ENCODE measurements at regions not wholly inside any gene's neighbourhood (a gene's known extent, or its start where the extent isn't known, plus 50 kb on each side); places are given as distances from the start of the nearest gene placed in this dataset.
"Not testable (repeated sequence)": the region's sequence is repeated elsewhere in the genome, so short reads cannot be mapped to it uniquely, and the experiment has no call there.

DNA sequence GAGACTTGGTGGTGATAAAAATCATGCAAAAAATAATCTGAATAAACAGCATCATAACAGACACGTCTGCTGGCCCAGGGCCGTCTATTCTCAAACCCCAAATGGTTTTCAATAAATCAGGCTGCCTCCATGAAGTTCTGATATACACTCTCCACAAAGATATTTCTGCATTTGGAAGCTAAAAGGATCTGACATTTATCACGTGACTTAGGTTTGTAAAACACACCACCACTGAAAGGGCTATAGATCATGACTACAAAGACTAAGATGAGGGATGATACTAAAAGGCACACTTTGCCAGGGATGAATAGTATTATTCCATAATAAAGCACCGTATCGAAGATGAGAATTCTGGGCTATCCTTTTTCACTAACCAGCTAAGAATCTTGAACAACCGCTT lies 67.6 kb upstream of the ADAMTS18 start:
- no peak overlapping the region for H3K27ac ChIP-seq
- TF ChIP-seq, protein P1, sequence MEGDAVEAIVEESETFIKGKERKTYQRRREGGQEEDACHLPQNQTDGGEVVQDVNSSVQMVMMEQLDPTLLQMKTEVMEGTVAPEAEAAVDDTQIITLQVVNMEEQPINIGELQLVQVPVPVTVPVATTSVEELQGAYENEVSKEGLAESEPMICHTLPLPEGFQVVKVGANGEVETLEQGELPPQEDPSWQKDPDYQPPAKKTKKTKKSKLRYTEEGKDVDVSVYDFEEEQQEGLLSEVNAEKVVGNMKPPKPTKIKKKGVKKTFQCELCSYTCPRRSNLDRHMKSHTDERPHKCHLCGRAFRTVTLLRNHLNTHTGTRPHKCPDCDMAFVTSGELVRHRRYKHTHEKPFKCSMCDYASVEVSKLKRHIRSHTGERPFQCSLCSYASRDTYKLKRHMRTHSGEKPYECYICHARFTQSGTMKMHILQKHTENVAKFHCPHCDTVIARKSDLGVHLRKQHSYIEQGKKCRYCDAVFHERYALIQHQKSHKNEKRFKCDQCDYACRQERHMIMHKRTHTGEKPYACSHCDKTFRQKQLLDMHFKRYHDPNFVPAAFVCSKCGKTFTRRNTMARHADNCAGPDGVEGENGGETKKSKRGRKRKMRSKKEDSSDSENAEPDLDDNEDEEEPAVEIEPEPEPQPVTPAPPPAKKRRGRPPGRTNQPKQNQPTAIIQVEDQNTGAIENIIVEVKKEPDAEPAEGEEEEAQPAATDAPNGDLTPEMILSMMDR (IDR thresholded peaks at IDR 0.05), result no peak
- no peak for DNase-seq (ENCODE audit: low spot score)
- H3K4me3 ChIP-seq, result no peak overlapping the region

DNA sequence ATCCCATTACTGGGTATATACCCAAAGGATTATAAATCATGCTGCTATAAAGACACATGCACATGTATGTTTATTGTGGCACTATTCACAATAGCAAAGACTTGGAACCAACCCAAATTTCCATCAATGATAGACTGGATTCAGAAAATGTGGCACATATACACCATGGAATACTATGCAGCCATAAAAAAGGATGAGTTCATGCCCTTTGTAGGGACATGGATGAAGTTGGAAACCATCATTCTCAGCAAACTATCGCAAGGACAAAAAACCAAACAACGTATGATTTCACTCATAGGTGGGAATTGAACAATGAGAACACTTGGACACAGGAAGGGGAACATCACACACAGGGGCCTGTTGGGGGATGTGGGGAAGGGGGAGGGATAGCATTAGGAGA lies 71.7 kb upstream of the ADAMTS18 start:
- DNase-seq (ENCODE audit: low spot score), result not testable (repeated sequence)

DNA sequence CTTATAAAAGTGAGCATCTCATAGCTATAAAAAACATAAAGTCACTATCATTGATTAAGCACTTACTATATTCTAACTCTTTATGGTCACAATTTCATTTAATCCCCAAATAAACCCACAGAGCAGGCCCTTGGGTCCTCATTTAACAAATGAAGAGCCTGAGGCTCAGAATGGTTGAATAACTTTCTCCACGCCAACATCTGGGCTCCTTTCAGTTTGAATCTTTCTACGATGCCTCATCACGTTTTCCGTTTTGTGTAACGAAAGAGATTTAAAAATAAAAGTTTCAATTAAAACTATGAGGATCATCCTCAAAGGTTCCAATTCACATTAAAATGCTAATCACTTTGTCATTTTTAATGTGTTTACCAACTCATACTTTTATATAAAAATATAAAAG lies 74.2 kb upstream of the ADAMTS18 start:
- TF ChIP-seq, protein P1 (IDR thresholded peaks at IDR 0.05), result no peak
- H3K27ac ChIP-seq, result no peak overlapping the region
- no peak for DNase-seq (ENCODE audit: low spot score)

More for the DNA sequence above, 71.7 kb upstream of the ADAMTS18 start:
- H3K27ac ChIP-seq, H3K4me3 ChIP-seq: not testable (repeated sequence)

DNA sequence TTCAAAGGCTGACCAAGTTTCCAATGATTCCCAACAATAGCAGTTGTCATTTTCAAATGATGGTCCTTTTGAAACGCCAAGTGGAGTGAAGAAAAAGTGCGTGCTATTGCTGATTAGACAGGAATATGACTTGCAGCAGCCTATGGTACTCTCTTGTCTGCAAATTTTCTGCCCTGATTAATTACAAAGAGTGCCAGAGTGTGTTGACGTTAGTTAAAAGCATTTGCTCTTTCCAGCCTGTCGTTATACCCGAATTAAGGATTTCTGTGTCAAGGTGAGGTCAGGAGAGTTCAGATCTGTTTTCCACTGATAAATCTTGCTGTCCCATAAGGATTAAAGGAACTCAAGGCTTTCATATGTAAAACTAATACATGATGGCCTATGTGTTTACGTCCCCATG lies 75.0 kb upstream of the ADAMTS18 start:
- H3K4me3 ChIP-seq, result no peak overlapping the region
- DNase-seq (ENCODE audit: low spot score), result no peak
- TF ChIP-seq, protein P1 (IDR thresholded peaks at IDR 0.05), result no peak
- no peak overlapping the region for H3K27ac ChIP-seq

More for the DNA sequence above, 74.2 kb upstream of the ADAMTS18 start:
- H3K4me3 ChIP-seq, result no peak overlapping the region

DNA sequence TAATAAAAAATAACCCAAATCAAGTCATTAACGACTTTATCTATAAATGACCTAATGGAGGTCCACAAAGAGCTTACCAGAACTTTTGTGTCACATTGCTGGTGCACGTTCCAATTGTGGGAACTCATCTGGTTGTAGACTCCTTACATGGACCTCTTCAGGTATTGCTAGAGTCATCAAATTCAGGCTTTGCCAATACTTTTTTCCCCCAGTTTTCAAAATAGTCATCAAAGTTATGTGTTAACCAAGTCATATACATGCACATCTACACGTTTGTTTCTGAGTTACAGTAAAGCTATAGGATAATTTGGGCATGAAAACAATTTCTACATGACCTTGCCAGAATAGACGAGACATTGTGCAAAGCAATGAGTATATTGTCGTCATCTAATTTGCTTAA lies 76.2 kb upstream of the ADAMTS18 start:
- DNase-seq (ENCODE audit: low spot score), result no peak
- TF ChIP-seq, protein P1 (IDR thresholded peaks at IDR 0.05), result no peak

DNA sequence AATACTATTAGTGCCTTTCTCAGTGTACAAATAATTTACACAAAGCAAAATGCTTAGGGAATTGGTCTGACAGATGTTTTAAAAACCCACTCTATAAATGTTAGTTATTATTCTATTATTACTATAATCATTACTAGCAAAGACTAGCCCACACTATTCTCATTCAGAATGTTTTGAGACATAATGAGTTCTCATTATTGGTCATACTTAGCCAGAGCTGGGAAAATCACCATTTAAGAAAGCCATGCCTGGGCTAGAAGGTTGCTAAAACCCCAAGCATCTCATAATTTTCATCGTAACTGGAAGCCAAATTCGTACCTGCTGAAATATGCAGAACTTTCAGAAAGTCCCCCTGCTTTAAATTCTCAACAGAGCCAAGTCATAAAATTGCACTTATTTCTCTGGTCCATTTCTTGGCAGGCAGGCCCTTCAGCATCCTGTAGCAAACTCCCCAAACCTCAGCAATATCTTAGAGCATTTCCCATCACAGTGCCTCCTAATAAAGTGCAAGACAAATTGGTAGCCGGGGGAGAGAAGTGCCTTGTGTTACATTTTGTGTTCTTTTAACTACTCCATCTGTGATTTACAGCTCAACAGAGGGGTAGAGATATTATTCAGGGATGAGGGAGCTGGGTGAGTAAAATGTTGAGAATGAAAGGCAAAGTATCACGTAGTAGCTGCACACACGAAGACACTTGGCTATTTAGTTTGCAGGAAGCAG lies 79.8 kb upstream of the ADAMTS18 start:
- TF ChIP-seq, protein P1 (IDR thresholded peaks at IDR 0.05), result no peak
- no peak overlapping the region for H3K4me3 ChIP-seq
- DNase-seq (ENCODE audit: low spot score), result no peak
- H3K27ac ChIP-seq, result no peak overlapping the region

More for the DNA sequence above, 76.2 kb upstream of the ADAMTS18 start:
- Histone ChIP-seq H3K27ac (no peak overlapping the region), H3K4me3 (no peak overlapping the region)

DNA sequence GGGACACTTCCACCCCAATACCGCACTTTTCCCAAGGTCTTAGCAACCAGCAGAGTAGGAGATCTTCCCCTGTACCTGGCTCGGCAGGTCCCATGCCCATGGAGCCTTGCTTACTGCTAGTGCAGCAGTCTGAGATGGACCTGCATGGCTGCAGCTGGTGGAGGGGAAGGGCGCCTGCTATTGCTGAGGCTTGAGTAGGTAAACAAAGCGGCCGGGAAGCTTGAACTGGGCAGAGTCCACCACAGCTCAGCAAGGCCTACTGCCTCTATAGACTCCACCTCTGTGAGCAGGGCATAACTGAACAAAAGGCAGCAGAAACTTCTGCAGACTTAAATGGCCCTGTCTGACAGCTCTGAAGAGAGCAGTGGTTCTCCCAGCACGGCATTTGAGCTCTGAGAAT lies 90.4 kb upstream of the ADAMTS18 start:
- H3K4me3 ChIP-seq; DNase-seq (ENCODE audit: low spot score); H3K27ac ChIP-seq: not testable (repeated sequence)

DNA sequence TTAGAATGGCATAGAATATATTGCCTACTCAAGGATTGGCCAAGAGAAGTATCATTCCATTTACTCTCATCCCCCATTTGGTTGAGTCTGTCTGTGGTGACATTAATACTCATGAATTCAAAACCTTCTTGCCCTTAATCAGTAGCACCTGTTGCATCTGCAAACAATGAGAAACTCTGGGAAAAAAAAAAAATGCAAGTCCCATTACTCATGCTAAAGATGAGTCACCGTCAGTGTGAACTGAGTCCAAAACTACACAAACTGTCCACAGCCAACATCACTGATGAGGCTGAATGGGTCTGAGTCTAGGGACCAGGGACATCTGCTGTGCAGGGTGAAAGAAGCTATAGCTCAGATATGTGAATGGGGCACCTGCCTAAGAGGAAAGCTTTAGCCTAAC lies 96.9 kb upstream of the ADAMTS18 start:
- Histone ChIP-seq H3K4me3 (no peak overlapping the region), H3K27ac (no peak overlapping the region)
- TF ChIP-seq, protein P1 (IDR thresholded peaks at IDR 0.05), result no peak
- DNase-seq (ENCODE audit: low spot score), result no peak
